Gastroesophageal sphincter (tissue), 3 donors: ENCODE measurements at regions not wholly inside any gene's neighbourhood (a gene's known extent, or its start where the extent isn't known, plus 50 kb on each side); places are given as distances from the start of the nearest gene placed in this dataset.

ENCODE experiments used
- POLR2A ChIP-seq, 2 donors: fragments of 450-650 bp; IDR thresholded peaks; one replicate each; pipeline ENCODE4 v1.6.1; 2017; ENCODE audit warnings: antibody characterized with exemption in 2 of 2, mild to moderate bottlenecking in 2 of 2, moderate library complexity in 1 of 2
- POLR2AphosphoS5 ChIP-seq: sonication (generic); formaldehyde crosslinking; IDR thresholded peaks from one replicate; pipeline ENCODE4 v1.6.1; 2017; ENCODE audit warnings: antibody characterized with exemption
- TF ChIP-seq, protein P1 (sequence below), 4 experiments: fragments of 200-600 bp in 2 of 4; fragments of 450-650 bp in 2 of 4; sonication (generic) in 1 of 4; IDR thresholded peaks; one replicate each; pipeline ENCODE4 v1.5.1; 2017 to 2019; ENCODE audit warnings: antibody characterized with exemption in 4 of 4, mild to moderate bottlenecking in 2 of 4, moderate library complexity in 2 of 4

DNA sequence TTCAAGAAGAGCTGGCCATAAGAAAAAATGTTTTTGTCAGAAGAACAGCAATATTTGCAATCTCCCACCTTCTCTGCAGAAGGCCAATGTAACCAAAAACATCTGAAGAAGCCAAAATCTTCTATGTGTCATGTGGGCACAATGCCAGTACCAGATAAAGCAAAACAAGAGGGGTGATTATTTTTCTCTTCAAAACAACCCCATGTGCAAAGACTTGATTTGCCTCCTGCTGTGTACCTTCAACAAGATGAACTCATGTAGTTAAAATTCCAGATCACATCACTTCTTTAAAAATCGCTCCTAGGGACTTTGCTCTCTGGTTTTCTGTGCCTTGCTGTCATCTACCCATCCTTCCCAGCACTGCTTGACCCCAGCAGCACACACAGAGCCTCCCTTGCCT lies 134.0 kb upstream of the MAP3K1 start:
- no peak for TF ChIP-seq POLR2A (IDR thresholded peaks at IDR 0.05)
- TF ChIP-seq, protein P1, sequence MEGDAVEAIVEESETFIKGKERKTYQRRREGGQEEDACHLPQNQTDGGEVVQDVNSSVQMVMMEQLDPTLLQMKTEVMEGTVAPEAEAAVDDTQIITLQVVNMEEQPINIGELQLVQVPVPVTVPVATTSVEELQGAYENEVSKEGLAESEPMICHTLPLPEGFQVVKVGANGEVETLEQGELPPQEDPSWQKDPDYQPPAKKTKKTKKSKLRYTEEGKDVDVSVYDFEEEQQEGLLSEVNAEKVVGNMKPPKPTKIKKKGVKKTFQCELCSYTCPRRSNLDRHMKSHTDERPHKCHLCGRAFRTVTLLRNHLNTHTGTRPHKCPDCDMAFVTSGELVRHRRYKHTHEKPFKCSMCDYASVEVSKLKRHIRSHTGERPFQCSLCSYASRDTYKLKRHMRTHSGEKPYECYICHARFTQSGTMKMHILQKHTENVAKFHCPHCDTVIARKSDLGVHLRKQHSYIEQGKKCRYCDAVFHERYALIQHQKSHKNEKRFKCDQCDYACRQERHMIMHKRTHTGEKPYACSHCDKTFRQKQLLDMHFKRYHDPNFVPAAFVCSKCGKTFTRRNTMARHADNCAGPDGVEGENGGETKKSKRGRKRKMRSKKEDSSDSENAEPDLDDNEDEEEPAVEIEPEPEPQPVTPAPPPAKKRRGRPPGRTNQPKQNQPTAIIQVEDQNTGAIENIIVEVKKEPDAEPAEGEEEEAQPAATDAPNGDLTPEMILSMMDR (IDR thresholded peaks at IDR 0.05) = no peak
- TF ChIP-seq POLR2AphosphoS5 = no peak
